ENCODE measurements at regions not wholly inside any gene's neighbourhood (a gene's known extent, or its start where the extent isn't known, plus 50 kb on each side); places are given as distances from the start of the nearest gene placed in this dataset.

DNA sequence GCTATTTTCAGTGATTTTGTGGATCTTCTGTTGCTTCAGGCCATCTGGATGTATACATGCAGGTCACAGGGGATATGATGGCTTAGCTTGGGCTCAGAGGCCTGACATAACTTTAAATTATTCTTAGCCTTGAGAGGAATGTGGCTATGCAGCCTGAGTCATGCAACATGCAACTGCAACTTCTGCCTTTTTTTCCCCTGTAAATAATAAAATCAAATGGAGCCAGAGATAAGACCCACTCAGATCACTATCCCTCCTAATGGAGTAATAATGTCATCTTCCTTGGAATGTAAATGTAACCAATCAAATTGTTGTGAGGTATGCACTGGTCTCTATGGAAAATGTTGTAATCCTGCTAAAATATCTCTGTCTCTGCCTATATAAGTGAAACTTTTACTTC lies 54.9 kb downstream of the MAGEB17 start:
- DNase-seq: no peak

DNA sequence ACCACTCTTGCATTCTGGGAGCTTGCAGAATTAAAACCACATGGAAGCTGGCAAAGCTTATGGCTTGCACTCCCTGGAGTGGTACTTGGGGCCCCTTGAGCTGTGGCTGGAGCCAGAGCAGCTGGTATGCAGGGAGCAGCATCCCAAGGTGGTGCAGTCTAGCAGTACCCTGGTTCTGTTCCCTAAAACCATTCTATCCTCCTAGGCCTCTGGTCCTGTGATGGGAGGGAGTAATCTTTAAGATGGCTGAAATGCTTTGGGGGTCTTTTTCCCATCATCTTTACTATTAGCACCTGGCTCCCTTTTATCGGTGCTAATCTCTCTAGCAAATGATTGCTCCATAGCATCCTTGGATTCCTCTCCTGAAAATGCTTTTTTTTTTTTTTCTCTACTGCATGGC lies 56.1 kb downstream of the MAGEB17 start:
- DNase-seq: no peak

DNA sequence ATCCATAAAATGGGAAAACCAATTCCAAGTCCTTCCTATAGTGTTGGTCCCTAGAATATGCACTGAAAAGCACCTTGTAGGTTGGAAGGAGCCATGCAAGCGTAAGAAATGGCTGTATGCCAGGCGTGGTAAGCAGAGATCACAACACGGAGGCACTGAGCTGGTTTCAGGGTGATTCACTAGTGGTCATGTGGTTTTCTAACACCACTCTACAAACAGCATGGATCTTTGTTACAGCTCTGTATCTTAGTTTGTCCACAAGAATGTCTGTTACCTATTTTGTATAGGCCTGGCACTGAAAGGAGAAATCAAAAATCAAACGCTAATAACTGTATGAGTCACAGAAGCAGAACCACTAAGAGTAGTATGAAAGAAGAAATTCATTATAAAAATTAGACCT lies 71.9 kb downstream of the MAGEB17 start:
- no peak for DNase-seq

DNA sequence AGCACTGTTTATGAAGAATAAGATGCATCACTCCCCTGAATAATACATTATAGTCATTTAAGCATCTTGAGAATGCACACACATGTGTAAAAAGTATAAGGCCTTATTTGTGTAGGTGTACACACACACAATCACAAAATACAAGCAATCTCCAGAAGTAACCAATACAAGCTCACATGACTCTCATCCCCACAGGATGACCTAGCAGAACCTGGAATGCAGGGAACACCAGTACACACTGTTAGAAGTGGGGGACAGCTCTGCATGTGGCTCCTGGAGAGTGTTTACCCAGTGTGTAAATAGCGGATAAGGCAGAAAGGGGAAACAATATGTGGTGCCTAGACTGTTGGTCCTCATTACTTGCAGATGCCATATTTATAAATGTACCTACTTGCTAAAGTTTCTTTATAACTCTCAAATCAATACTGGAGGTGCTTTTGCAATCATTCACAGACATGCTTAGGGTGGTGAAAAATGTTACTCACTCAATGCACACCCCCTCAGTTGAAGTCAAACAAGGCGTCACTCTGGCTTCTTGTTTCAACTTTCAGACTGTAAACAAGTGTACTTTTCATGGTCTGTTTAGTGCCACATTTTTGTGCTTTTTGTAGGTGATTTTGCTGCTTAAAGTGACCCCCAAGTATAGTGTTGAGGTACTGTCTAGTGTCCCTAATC lies 73.1 kb downstream of the MAGEB17 start:
- DNase-seq: no peak

GRCh38 chrX:16240968-16241367 lies 73.7 kb downstream of the MAGEB17 start:
- no peak for DNase-seq

GRCh38 chrX:16250296-16250695 lies 83.0 kb downstream of the MAGEB17 start:
- DNase-seq: no peak

DNA sequence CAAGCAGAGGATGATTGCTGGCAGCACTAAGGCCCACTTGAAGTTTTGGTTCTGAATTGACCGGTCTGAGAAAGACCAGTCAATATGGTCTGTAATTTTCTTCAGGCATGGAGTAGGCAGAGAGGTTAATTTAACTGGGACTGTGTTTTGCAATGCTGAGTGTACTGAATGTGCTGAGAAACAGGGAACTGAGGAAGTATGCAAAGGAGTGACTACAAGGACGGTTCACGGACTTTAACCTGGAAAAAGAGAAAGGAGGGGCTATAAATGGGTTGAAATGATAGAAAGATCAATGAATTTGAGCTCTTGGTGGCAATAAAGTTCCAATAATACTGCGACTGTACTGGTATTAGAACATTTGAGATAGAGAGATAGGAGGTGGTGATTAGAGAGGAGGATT lies 84.5 kb downstream of the MAGEB17 start:
- DNase-seq: no peak

DNA sequence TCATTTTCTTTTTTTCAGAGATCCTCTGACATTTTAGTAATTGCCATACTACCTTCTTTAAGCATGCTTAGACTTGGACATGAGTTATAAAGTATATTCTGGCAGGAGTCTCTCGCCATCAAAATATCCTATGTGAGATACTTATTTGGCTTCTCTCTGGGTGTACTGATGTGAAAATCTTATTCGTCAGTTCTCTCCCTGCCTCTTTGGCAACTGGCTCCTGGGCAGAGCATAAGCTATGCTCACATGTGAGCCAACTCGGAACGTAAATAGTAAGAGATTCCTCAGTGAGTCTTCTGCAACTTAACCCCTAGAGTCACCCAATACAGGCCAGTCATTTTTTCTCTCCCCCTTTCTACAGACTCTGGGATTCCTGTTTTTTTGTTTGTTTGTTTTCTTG lies 91.6 kb downstream of the MAGEB17 start:
- no peak for DNase-seq

DNA sequence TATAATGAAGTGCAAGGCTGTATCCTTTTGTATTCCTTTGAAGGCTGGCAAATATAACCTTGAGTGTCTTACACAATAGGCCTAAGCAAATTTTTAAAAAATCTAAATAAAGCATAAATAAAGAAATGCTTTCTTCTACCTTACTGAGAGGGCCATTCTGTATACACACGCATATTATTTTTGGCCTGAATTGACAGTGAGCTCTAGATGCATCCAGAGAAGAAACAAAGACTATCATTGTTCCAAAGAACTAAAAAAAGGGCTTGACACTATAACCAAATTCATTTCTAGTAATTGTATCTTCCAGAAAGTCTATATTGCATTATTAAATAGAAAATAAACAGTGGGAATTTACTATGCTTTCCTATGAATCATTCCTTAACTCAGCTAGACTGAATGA lies 100.2 kb downstream of the MAGEB17 start:
- no peak for DNase-seq

- DNase-seq: no peak
These were observed 100.9 kb downstream of the MAGEB17 start for GRCh38 chrX:16268206-16268605.

- peak; percentile 8 to 28 for DNase-seq
These were observed 111.6 kb downstream of the MAGEB17 start for GRCh38 chrX:16278927-16279326.

- no peak for DNase-seq
These were observed 114.9 kb downstream of the MAGEB17 start for GRCh38 chrX:16282209-16282608.

GRCh38 chrX:16284842-16285241 lies 117.6 kb downstream of the MAGEB17 start:
- DNase-seq: no peak

DNA sequence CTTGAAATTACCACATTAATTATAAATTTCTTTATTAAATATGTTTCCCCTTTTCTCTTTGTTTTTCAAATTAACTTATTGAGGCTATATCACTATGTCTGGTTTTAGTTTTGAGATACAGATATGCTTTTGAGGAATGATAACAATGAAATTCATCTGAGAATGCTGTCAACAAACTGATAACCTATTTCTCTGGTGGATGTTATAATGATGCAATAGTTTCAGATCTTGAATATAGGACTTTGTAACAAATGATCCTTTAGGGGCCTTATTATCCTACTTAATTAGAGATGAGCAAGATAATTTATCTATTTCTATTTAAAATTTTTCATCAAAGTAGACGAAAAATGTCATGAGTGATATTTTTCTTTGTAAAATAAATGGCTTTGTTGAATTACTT lies 123.7 kb downstream of the MAGEB17 start:
- no peak for DNase-seq

GRCh38 chrX:16300831-16301230 lies 133.6 kb downstream of the MAGEB17 start:
- DNase-seq: no peak

GRCh38 chrX:16304751-16305150 lies 137.5 kb downstream of the MAGEB17 start:
- no peak for DNase-seq

DNA sequence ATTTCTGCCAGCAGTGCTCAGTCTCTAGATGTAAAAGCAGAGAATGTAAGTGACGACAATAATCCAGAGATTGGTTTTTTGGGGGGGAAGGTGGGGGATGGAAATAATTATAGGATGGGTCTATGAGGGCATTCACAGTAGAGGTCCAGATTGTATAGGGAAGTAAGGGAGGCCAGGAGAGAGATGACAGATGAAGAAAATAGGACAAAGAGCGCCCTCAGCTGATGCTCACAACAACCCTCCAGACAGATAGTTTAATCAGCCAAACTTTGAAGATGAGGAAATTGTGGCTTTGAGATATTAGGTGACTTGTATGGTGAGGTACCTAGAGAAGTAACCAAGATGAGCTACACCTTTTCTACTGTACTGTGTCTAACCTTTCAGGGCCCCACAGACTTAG lies 137.9 kb downstream of the MAGEB17 start:
- DNase-seq: no peak

DNA sequence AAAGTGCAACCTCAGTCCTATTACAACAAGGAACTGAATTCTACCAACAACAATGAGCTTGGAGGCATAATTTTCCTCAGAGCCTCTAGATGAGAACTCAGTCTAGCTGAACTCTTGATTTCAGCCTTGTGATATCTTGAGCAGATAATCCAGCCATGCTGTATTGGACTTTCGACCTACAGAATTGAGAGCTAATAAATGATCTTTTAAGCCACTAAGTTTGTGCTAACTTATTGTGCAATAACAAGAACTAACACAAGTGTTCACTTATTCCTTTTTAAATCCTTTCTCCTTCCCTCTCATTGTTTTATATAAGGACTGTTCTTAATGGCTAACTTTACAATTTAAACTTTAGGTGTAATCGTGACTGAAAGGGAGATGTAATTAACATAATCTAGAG lies 140.7 kb downstream of the MAGEB17 start:
- no peak for DNase-seq

DNA sequence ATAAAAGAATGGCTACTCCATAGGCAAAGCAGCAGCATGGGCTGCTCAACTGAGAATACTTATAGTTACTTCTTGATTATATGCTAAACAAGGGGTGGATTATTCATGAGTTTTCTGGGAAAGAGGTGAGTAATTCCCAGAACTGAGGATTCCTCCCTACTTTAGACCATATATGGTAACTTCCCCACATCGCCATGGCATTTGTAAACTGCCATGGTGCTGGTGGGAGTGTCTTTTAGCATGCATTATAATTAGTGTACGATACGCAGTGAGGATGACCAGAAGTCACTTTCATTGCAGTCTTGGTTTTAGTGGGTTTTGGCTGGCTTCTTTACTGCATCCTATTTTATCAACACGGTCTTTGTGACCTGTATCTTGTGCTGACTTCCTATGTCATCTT lies 141.5 kb downstream of the MAGEB17 start:
- DNase-seq: no peak

- no peak for DNase-seq
These were observed 143.0 kb downstream of the MAGEB17 start for GRCh38 chrX:16310326-16310725.

- no peak for DNase-seq
These were observed 144.4 kb downstream of the MAGEB17 start for GRCh38 chrX:16311671-16312070.

GRCh38 chrX:16312761-16313623 lies 145.7 kb downstream of the MAGEB17 start:
- DNase-seq: no peak

DNA sequence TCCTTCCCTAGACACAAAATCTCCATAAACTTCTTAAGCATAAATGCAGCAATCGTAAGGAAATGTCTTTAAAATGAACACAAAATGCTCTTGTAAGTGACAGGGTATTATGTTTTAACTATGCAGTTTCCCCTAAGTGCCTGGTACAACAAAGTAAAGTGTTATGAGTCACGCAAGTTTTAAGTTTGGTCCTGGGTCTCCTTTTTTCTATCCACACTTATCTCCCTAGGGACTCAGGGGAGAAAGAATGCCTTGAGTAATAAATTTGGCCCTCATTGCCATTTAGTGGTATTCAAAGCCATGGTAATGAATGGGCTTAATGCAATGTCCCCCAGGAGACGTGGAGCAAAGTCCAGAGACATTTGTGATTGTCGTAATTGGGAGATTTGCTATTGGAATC lies 149.1 kb downstream of the MAGEB17 start:
- no peak for DNase-seq

GRCh38 chrX:16319929-16320328 lies 152.6 kb downstream of the MAGEB17 start:
- no peak for DNase-seq

Measured in SHP77 (cell line).